ENCODE measurements at regions not wholly inside any gene's neighbourhood (a gene's known extent, or its start where the extent isn't known, plus 50 kb on each side); places are given as distances from the start of the nearest gene placed in this dataset.

- intact Hi-C loops (cut with micrococcal nuclease; ENCODE audit: unreplicated experiment) (no loop called here), in situ Hi-C loops (cut with MboI) (no loop called here)
- no peaks in the 10 kb centered on the region for H3K79me2 ChIP-seq (ENCODE audit: control insufficient read depth, insufficient read depth, low read length)
- no peaks in the 10 kb centered on the region for H3K27me3 ChIP-seq (replicated peaks in 1 of 2; ENCODE audit: control insufficient read depth in 2 of 2, insufficient read depth in 2 of 2, low read length in 1 of 2)
- no peak for FAIRE-seq
- WGBS (ENCODE audit: insufficient coverage, insufficient replicate concordance, low lambda C conversion rate, missing lambda C conversion rate) = 36% methylated on average over 19 of the region's 23 CpGs
- no peak overlapping the region for H3K27ac ChIP-seq (ENCODE audit: control insufficient read depth, insufficient read depth)
- no peaks in the 10 kb centered on the region for H3K36me3 ChIP-seq (ENCODE audit: control insufficient read depth in 2 of 2, insufficient read depth in 2 of 2, low read length in 1 of 2)
- H3K4me1 ChIP-seq (ENCODE audit: control insufficient read depth, insufficient read depth, low read length) = no peaks in the 10 kb centered on the region
- no peak for TF ChIP-seq SMAD5 (IDR thresholded peaks at IDR 0.05; ENCODE audit: low read depth)
- no peak for TF ChIP-seq IKZF1 (conservative IDR thresholded peaks at IDR 0.05)
- TF ChIP-seq SIN3A (IDR thresholded peaks at IDR 0.05; ENCODE audit: low read depth, low read length) = no peak
- no peak for TF ChIP-seq MXI1 (IDR thresholded peaks at IDR 0.05; ENCODE audit: low read depth, low read length)
- TF ChIP-seq EGR1 (IDR thresholded peaks at IDR 0.05; ENCODE audit: borderline replicate concordance in 1 of 2, low read depth in 2 of 2, low read length in 2 of 2) = no peak
- TF ChIP-seq POLR2AphosphoS2 (IDR thresholded peaks at IDR 0.05; ENCODE audit: low read depth, low read length) = no peak
- TF ChIP-seq ZNF622 (IDR thresholded peaks at IDR 0.05) = no peak
- TF ChIP-seq SKIL (IDR thresholded peaks at IDR 0.05; ENCODE audit: low read depth, poor library complexity, severe bottlenecking) = no peak
- TF ChIP-seq DPF2 (IDR thresholded peaks at IDR 0.05) = no peak
- ChIA-PET CTCF (interaction anchor here (1.1 kb wide), 1 partner anchor 18 kb away, joined by 3 read pairs; no protein-coding TSS in a partner anchor), SMC1A (ENCODE audit: uncharacterized antibody, unreplicated experiment) (interaction anchor here (1.6 kb wide), 1 partner anchor 26 kb away, joined by 3 read pairs; no protein-coding TSS in a partner anchor), POLR2A (no interaction called here), RAD21 (ENCODE audit: unreplicated experiment) (no interaction called here)
- no peak for ATAC-seq
- no peak for DNase-seq (ENCODE audit: low read depth, low spot score)
- H3K4me3 ChIP-seq = no peak overlapping the region
- no peak overlapping the region for H3K9ac ChIP-seq (ENCODE audit: control insufficient read depth, insufficient read depth, low read length)
- no TSS peak for BruUV-seq (replicated peaks)
- no peak overlapping the region for H3K4me2 ChIP-seq (ENCODE audit: control insufficient read depth, insufficient read depth)
- no peaks in the 10 kb centered on the region; the same call in 2 of the 3 replicates for H3K9me3 ChIP-seq (replicated peaks; ENCODE audit: control insufficient read depth, insufficient read depth, low read length)
- H4K20me1 ChIP-seq (ENCODE audit: control insufficient read depth, insufficient read depth) = no peaks in the 10 kb centered on the region
- H2AFZ ChIP-seq (ENCODE audit: control insufficient read depth, low read depth, low read length) = no peak overlapping the region
Observed at GRCh38 chr2:194002699-194003368, 1654.2 kb upstream of the SLC39A10 start.

All from GM12878 (cell line).